IPS DF 4.7 (cell line): ENCODE measurements at regions not wholly inside any gene's neighbourhood (a gene's known extent, or its start where the extent isn't known, plus 50 kb on each side); places are given as distances from the start of the nearest gene placed in this dataset.
"Not testable (repeated sequence)": the region's sequence is repeated elsewhere in the genome, so short reads cannot be mapped to it uniquely, and the experiment has no call there.

Experiments used
- DNase-seq: peaks from one replicate; pipeline ENCODE4 v3.0.0-alpha.2; 2013; ENCODE audit warnings: low spot score; ENCODE audit errors: extremely low read depth

DNA sequence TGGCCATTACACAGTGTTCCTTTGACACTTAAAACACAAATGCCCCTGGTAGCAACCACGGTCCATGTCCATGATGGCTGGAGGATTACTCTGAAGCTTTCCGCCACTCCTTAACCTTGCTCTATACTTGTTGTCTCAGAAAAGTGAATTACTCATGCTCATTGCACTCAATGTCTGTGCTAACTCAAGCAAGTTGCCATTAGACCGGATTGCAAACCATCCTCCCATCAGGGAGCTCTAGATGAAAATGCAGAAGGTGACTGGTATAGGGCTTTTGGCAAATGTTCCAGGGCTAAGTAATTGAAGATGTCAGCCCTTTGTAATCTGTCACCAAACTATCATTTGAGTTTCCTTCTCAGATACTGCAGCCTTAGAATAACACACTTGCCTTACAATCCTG is 1288.3 kb upstream of the B3GALT2 start:
- no peak for DNase-seq

GRCh38 chr1:194473766-194474165 is 1287.4 kb upstream of the B3GALT2 start:
- no peak for DNase-seq

DNA sequence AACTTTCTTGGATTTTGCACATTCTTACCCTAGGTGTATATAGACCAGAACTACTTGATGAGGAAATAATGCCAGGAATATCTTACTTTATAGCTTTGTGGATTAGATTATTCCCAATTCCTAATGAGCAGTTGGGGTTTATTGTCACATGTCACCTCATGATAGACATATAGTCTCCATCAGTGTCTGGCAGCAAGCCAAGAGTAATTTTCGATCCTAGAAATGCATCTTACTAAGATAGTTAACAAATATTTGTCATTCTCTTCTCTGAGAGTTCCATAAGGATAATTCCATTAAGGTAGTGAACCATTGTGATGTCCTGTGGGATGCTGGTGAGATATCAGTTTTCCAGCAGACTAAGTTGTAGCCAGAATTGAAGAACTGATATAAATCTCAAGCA is 1282.9 kb upstream of the B3GALT2 start:
- no peak for DNase-seq

DNA sequence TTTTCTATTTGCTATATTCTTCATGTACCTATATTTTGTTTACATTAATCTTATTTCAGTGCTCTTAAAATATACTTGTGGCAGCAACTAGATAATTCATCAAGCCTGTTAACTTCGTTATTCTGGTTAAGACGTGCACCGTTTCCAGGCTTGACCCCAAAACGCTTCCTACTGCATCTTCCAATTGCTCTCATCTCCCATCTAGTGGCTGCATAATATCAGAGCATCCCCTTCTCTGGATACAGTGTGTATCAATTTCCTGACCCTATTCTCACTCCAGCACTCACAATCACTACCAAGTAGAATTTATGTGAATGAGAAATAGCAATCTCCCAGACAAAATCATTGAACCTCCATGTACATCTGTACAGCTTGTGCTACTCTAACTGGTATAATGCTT is 1280.3 kb upstream of the B3GALT2 start:
- no peak for DNase-seq

GRCh38 chr1:194447636-194448035 is 1261.2 kb upstream of the B3GALT2 start:
- DNase-seq, result no peak

GRCh38 chr1:194445244-194445643 is 1258.8 kb upstream of the B3GALT2 start:
- no peak for DNase-seq

DNA sequence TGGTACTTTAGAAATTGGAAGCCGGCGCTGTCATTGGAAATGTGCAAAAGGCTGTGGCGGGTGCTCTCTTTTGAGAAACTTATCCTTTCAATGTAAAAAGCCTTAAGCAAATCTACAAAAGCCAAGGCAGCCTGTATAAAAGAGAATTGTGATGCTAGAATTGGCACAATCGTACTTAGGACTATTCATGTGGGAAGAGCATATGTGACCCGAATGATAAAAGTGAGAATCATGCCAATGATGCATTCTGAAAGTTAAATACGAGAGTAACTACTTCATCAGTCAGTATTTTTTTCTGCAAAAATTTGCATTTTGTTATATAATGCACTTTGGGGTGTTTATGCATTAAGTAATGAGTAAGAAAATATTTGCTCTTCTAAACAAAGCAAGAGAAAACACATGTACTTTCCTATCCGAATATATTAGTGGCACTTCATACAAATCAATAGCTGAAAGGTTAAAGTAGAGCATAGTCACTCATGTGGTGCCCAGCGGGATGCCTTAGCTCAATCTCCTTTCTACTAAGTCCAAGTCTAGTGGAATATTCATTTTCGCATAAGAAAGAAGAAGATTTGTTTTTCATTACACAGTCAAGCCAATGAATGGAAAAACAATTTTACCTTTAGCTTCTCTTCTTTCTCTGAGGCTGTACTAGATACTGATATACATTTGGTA is 1256.6 kb upstream of the B3GALT2 start:
- no peak for DNase-seq

DNA sequence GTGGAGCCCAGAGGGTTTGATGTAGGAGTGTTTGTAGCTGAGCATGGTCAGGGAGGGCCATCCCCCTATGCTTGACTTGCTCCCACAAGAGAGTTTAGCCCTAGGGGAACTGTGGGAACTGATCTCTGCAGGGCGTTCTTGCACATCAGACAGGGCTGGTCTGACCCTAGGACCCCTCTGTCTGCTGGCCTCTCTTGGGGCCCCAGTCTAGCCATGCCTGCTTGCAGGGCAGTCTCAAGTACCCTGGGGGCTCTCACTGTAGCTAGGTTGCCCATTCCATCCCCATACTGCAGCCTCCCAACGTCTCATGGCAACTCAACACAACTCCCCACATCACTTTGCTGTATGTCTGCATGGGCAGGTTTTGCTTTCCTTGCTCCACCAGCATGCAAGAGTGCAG is 1250.7 kb upstream of the B3GALT2 start:
- no peak for DNase-seq

- no peak for DNase-seq
Measured at GRCh38 chr1:194431121-194431520, 1244.7 kb upstream of the B3GALT2 start.

DNA sequence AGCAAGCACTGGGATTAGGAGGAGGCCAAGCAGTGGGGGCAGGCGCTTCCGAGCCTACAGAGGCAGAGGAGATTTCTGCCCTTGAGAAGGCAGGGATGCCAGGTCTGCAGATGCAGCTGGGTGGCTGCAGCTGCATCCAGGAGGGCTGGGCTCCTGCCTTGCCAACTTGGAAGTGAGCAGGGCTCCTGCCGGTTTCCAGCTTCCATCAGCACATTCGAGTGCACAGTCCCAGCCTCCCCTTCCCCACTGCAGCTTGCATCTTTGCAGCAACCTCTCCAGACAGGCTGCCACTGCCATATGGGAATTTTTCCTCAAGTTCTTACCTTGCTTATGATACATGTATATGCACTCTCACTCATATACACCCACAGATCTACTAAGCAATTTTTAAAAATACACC is 1234.3 kb upstream of the B3GALT2 start:
- DNase-seq, result no peak

- DNase-seq, result no peak
Measured at GRCh38 chr1:194419721-194420120, 1233.3 kb upstream of the B3GALT2 start.

DNA sequence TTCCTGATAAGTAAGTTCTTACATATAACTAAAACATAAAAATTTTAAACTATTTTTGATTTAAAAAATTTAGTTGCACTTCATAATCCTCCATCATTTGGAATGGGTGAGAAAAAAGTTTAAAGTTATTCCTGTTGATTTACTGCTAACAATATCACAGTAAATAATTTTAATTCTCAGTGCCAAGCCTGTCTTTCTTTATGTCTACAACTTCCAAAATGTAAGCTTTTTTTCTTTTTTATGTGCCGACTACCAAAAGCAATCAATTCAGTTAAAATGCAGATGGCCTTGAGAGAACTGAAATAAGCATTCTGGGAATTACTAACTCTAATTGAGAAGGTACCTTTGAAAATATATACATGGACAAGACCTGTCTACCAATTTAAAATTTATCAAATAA is 1224.3 kb upstream of the B3GALT2 start:
- DNase-seq, result no peak

GRCh38 chr1:194407238-194407637 is 1220.8 kb upstream of the B3GALT2 start:
- not testable (repeated sequence) for DNase-seq

GRCh38 chr1:194394676-194395075 is 1208.3 kb upstream of the B3GALT2 start:
- no peak for DNase-seq

GRCh38 chr1:194387531-194387930 is 1201.1 kb upstream of the B3GALT2 start:
- DNase-seq, result no peak

DNA sequence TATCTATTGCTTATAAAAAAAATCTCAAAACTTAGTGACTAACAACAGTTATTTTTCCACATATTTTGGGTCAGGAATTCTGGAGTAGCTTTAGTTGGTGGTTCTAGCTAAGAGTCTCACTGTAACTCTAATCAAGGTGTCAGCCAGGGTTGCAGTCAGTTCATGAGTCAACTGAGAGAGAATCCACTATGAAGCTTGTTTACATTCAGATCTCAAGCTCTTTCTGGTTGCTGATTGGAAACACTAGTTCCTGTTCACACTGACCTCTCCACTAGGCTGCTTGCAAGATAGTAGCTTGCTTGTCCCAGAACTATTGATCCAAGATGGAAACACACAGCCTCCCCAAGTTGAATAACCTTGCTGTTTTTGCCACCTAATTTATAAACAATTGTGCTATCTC is 1192.1 kb upstream of the B3GALT2 start:
- no peak for DNase-seq

- DNase-seq, result no peak
Measured at GRCh38 chr1:194374649-194375048, 1188.2 kb upstream of the B3GALT2 start.

DNA sequence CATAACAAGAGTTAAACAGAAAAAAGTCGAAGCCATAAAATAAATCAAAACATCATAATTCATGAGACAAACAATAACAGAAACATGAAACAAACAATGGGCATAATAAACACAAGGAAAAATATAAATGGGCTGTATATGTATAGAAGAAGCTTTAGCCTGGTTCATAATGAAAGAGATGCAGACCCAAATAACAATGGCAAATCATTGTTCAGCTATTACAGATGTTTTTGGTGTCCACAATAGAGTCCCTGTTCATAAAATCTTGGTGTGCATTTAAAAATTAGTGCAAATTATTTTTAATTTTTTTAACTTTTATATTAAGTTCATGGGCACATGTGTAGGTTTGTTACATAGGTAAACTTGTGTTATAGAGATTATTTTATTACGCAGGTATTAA is 1185.9 kb upstream of the B3GALT2 start:
- DNase-seq, result no peak

- DNase-seq, result no peak
Measured at GRCh38 chr1:194369622-194370021, 1183.2 kb upstream of the B3GALT2 start.

GRCh38 chr1:194369060-194369459 is 1182.6 kb upstream of the B3GALT2 start:
- no peak for DNase-seq

GRCh38 chr1:194367121-194367520 is 1180.7 kb upstream of the B3GALT2 start:
- DNase-seq, result no peak

- DNase-seq, result no peak
Measured at GRCh38 chr1:194366705-194367104, 1180.3 kb upstream of the B3GALT2 start.

GRCh38 chr1:194362327-194362726 is 1175.9 kb upstream of the B3GALT2 start:
- no peak for DNase-seq
